ENCODE measurements at regions not wholly inside any gene's neighbourhood (a gene's known extent, or its start where the extent isn't known, plus 50 kb on each side); places are given as distances from the start of the nearest gene placed in this dataset.
A peak's percentile ranks its signal among the peaks of the same experiment; 100 is the strongest.
"Not testable (repeated sequence)": the region's sequence is repeated elsewhere in the genome, so short reads cannot be mapped to it uniquely, and the experiment has no call there.

DNA sequence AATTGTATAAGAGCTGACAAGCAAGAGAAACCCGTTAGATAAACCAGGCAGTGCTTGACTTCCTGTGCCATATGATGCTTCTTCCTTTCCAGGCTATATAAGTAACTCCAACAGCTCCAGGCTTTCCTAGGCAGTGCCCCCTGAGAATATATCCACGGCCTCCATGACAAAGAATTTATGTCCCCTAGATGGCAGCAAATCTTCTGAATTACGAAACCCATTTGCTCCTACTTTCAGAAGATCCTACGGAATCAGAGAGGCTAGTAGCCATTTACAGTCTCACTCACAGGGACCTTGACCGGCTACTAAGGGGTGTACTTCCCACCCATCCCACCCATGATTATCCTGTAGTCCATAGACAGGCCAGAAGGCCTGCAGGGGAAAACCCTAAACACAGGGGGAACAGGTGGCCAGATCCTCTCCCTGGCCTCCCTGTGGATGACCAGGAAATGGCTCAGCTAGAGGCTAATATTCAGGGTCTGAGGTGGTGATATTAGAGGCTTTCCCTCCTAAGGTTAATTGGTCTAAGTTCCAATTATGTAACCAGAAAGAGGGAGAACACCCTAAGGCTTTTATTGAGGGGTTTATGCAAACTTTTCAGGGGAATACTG lies 77.2 kb upstream of the DCD start:
- POLR2A ChIA-PET: no interaction called here
- TF ChIP-seq, protein P1, sequence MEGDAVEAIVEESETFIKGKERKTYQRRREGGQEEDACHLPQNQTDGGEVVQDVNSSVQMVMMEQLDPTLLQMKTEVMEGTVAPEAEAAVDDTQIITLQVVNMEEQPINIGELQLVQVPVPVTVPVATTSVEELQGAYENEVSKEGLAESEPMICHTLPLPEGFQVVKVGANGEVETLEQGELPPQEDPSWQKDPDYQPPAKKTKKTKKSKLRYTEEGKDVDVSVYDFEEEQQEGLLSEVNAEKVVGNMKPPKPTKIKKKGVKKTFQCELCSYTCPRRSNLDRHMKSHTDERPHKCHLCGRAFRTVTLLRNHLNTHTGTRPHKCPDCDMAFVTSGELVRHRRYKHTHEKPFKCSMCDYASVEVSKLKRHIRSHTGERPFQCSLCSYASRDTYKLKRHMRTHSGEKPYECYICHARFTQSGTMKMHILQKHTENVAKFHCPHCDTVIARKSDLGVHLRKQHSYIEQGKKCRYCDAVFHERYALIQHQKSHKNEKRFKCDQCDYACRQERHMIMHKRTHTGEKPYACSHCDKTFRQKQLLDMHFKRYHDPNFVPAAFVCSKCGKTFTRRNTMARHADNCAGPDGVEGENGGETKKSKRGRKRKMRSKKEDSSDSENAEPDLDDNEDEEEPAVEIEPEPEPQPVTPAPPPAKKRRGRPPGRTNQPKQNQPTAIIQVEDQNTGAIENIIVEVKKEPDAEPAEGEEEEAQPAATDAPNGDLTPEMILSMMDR (IDR thresholded peaks at IDR 0.05; ENCODE audit: insufficient read depth, low read depth, low read length): peak; percentile 45
- no peak overlapping the region for H3K4me3 ChIP-seq (ENCODE audit: low read depth, low read length)
- no peaks in the 10 kb centered on the region for H3K36me3 ChIP-seq (ENCODE audit: control insufficient read depth, insufficient read depth, low read length)
- H3K27me3 ChIP-seq (ENCODE audit: control insufficient read depth, insufficient read depth, low read length): no peaks in the 10 kb centered on the region
- no peak for DNase-seq (ENCODE audit: low read depth)
- CTCF ChIA-PET: interaction anchor here (1.1 to 1.8 kb wide), 3 partner anchors 10 to 61 kb away, joined by 3 to 11 read pairs (median 3); no protein-coding TSS in a partner anchor

DNA sequence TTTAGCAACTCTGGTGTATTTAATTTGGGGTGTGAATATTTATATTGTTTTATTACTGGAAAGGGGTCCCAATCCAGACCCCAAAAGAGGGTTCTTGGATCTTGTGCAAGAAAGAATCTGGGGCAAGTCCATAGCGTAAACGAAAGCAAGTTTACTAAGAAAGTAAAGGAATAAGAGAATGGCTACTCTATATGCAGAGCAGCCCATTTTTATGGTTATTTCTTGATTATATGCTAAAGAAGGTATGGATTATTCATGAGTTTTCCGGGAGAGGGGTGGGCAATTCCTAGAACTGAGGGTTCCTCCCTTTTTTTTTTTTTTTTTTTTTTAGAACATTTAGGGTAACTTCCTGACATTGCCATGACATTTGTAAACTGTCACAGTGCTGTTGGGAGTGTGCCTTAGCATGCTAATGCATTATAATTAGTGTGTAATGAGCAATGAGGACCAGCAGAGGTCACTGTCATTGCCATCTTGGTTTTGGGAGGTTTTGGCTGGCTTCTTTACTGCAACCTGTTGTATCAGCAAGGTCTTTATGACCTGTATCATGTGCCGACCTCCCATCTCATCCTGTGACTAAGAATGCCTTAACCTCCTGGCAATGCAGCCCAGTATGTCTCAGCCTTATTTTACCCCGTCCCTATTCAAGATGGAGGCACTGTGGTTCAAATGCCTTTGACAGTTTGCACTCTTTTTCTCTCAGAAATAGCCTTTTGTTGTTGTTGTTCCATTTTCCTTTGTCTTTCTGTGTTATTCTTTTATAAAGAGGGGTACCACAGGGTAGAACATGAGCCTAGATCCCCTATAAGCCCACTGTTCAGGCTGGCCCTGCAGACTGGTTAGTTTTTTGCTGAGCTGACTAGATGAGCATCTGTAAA lies 75.5 kb upstream of the DCD start:
- no peak for DNase-seq (ENCODE audit: low read depth)
- TF ChIP-seq, protein P1 (IDR thresholded peaks at IDR 0.05; ENCODE audit: insufficient read depth, low read depth, low read length): peak; percentile 68
- H3K4me3 ChIP-seq (ENCODE audit: low read depth, low read length): no peak overlapping the region
- H3K27me3 ChIP-seq (ENCODE audit: control insufficient read depth, insufficient read depth, low read length): no peaks in the 10 kb centered on the region
- no peaks in the 10 kb centered on the region for H3K36me3 ChIP-seq (ENCODE audit: control insufficient read depth, insufficient read depth, low read length)
- ChIA-PET POLR2A (no interaction called here), CTCF (interaction anchor here (0.6 to 1.8 kb wide), 6 partner anchors 11 to 59 kb away, joined by 3 to 11 read pairs (median 4); no protein-coding TSS in a partner anchor)

DNA sequence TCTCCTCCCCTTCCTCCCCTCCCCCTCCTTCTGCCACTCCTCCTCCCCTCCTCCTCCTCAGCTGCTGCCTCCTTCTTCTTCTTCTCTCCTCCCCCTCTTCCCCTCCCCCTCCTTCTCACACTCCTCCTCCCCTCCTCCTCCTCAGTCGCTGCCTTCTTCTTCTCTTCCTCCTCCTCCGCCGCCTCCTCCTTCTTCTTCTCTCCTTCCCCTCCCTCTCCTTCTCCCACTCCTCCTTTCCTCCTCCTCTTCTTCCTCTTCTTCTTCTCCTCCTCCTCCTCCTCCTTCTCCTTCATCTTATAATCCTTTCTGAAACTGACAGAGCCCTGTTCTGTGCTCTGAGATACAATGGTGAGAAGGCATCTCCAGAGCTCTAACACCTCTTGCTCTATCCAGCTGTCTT lies 73.1 kb upstream of the DCD start:
- ChIA-PET CTCF (no interaction called here), POLR2A (no interaction called here)
- TF ChIP-seq, protein P1 (IDR thresholded peaks at IDR 0.05; ENCODE audit: insufficient read depth, low read depth, low read length): no peak

DNA sequence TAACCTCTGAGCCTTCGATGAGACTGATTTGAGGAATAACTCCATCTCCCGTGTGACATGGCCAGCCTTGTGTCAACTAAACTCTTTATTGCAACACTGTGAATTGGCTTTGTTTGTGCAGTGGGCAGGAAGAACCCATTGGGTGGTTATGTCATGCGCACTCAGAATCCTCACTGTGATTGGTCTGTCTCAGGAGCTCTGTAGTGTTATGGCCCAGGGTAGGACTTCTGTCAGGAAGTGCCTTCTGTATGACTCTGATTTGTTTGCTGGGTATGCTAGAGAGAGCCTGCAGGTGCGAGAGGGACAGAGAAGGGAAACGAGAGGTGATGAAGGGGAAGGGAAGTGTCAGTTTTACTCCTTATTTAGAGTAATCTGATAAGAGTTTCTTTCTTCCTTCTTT lies 71.5 kb upstream of the DCD start:
- ChIA-PET CTCF (no interaction called here), POLR2A (no interaction called here)
- TF ChIP-seq, protein P1 (IDR thresholded peaks at IDR 0.05; ENCODE audit: insufficient read depth, low read depth, low read length): no peak
- DNase-seq (ENCODE audit: low read depth): no peak
- Histone ChIP-seq H3K36me3 (ENCODE audit: control insufficient read depth, insufficient read depth, low read length) (no peaks in the 10 kb centered on the region), H3K27me3 (ENCODE audit: control insufficient read depth, insufficient read depth, low read length) (no peaks in the 10 kb centered on the region), H3K4me3 (ENCODE audit: low read depth, low read length) (no peak overlapping the region)

More for the DNA sequence above, 73.1 kb upstream of the DCD start:
- no peak overlapping the region for H3K4me3 ChIP-seq (ENCODE audit: low read depth, low read length)
- no peaks in the 10 kb centered on the region for H3K36me3 ChIP-seq (ENCODE audit: control insufficient read depth, insufficient read depth, low read length)
- no peak for DNase-seq (ENCODE audit: low read depth)
- no peaks in the 10 kb centered on the region for H3K27me3 ChIP-seq (ENCODE audit: control insufficient read depth, insufficient read depth, low read length)

DNA sequence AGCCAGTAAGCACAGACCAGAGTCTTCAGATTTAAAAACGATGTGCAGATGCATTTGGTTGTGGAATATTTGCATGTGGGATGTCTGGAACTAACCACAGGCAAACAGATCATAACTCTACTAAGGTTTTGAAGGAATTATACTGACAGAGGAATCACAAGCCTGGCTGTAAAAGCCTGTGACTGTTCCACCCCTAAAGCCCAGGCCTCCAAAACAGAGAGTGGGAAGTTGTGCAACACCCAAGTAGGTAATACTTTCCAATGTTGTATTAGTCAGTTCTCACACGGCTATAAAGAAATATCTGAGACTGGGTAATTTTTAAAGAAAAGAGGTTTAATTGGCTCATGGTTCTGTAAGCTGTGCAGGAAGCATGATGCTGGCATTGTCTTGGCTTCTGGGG lies 68.1 kb upstream of the DCD start:
- Histone ChIP-seq H3K36me3 (ENCODE audit: control insufficient read depth, insufficient read depth, low read length) (no peaks in the 10 kb centered on the region), H3K27me3 (ENCODE audit: control insufficient read depth, insufficient read depth, low read length) (no peaks in the 10 kb centered on the region), H3K4me3 (ENCODE audit: low read depth, low read length) (no peak overlapping the region)
- TF ChIP-seq, protein P1 (IDR thresholded peaks at IDR 0.05; ENCODE audit: insufficient read depth, low read depth, low read length): no peak
- DNase-seq (ENCODE audit: low read depth): no peak
- ChIA-PET CTCF (interaction anchor here (0.6 kb wide), 1 partner anchor 10 kb away, joined by 3 read pairs; no protein-coding TSS in a partner anchor), POLR2A (interaction anchor here (0.6 kb wide), 1 partner anchor 31 kb away, joined by 3 read pairs; no protein-coding TSS in a partner anchor)

DNA sequence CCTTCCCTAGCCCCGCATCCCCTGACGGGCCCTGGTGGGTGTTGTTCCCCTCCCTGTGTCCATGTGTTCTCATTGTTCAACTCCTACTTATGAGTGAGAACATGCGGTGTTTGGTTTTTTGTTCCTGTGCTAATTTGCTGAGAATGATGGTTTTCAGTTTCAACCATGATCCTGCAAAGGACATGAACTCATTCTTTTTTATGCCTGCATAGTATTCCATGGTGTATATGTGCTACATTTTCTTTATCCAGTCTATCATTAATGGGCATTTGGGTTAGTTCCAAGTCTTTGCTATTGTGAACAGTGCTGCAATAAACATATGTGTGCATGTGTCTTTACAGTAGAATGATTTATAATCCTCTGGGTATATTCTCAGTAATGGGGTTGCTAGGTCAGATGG lies 65.7 kb upstream of the DCD start:
- H3K36me3 ChIP-seq (ENCODE audit: control insufficient read depth, insufficient read depth, low read length); DNase-seq (ENCODE audit: low read depth); H3K27me3 ChIP-seq (ENCODE audit: control insufficient read depth, insufficient read depth, low read length); POLR2A ChIA-PET; H3K4me3 ChIP-seq (ENCODE audit: low read depth, low read length): not testable (repeated sequence)
- CTCF ChIA-PET: interaction anchor here (1.4 kb wide), 1 partner anchor 11 kb away, joined by 4 read pairs; no protein-coding TSS in a partner anchor

Data from BJ (cell line).